ENCODE measurements at regions not wholly inside any gene's neighbourhood (a gene's known extent, or its start where the extent isn't known, plus 50 kb on each side); places are given as distances from the start of the nearest gene placed in this dataset.

DNA sequence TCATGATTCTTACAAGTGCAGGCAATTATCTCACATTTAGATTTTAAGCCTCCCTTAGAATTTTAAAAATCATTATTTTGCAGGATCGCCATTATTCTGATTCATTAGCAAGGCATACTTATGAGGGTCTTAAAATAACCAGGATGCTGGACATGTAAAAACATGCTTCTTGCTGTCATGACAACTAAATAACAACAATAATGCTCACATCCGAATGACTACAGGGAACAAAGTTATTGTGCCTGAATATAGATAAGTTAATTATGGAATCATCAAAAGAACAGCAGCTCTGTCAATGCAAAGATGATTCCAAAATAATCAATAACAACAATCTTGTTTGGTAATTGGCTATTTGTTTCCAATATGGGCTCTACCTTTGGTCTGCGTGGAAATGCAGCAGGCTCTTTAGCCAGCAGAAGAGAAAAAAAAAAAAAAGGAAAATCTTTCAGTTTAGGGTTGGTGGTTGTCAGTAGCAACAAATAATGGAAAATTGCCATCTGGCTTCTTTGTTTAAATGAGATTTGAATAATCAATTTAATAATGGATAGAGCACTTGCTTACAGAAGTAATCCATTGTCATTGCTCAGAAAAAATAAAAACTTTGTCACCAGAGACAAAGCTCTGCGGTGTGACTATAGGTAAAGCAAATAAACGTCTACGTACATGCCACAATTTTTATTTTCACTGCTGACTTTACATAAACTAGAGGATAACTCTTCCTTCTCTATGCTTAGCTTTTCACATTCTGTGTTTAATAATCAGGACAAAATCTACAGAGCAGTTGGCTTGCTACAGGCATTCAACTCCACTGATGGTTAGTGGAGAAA is 468.9 kb upstream of the TSHZ3 start:
- H3K4me3 ChIP-seq (ENCODE audit: low read depth, low read length), result no peak overlapping the region
- no peak for DNase-seq (ENCODE audit: low read depth, low spot score)
- TF ChIP-seq, protein P1, sequence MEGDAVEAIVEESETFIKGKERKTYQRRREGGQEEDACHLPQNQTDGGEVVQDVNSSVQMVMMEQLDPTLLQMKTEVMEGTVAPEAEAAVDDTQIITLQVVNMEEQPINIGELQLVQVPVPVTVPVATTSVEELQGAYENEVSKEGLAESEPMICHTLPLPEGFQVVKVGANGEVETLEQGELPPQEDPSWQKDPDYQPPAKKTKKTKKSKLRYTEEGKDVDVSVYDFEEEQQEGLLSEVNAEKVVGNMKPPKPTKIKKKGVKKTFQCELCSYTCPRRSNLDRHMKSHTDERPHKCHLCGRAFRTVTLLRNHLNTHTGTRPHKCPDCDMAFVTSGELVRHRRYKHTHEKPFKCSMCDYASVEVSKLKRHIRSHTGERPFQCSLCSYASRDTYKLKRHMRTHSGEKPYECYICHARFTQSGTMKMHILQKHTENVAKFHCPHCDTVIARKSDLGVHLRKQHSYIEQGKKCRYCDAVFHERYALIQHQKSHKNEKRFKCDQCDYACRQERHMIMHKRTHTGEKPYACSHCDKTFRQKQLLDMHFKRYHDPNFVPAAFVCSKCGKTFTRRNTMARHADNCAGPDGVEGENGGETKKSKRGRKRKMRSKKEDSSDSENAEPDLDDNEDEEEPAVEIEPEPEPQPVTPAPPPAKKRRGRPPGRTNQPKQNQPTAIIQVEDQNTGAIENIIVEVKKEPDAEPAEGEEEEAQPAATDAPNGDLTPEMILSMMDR (IDR thresholded peaks at IDR 0.05; ENCODE audit: insufficient read depth, low read length, missing control alignments), result no peak
- CTCF ChIA-PET, result no interaction called here
- POLR2A ChIA-PET, result no interaction called here

DNA sequence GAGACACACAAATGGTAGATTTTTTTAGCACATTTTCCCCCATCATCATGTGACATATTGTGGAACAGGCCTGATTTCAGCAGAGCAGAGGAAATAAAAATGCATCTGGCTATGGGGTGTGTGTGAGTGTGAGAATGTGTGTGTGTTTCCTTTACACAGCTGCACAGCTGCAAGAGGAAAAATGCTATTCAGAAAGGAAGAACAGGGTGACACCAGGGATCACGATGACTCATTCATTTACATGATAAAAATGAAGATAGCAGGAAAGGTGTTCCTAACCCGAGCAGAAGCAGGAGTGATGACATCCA is 469.5 kb upstream of the TSHZ3 start:
- TF ChIP-seq, protein P1 (IDR thresholded peaks at IDR 0.05; ENCODE audit: insufficient read depth, low read length, missing control alignments), result no peak
- DNase-seq (ENCODE audit: low read depth, low spot score), result no peak
- CTCF ChIA-PET, result interaction anchor here (0.6 kb wide), 1 partner anchor 744 kb away, joined by 3 read pairs; no protein-coding TSS in a partner anchor
- POLR2A ChIA-PET, result no interaction called here
- no peak overlapping the region for H3K4me3 ChIP-seq (ENCODE audit: low read depth, low read length)

DNA sequence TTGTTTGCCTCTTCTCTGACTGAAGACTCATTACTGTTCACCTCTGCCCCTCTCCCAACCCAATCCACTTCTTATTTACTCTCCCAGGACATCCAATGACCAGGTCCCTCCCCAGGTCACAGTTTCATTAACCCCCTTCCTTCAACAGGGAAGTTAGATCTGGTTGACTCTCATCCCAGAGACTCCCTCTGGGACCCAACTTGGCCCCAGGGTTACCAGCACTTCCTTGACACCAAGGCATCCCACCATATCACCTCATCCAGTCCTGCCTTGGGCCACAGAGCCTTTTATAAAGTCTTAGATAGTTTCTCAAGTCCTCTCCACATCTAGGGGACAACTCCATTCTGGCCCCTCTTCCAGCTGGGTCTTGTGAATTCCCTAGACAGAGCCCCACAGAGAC is 470.6 kb upstream of the TSHZ3 start:
- ChIA-PET CTCF (no interaction called here), POLR2A (no interaction called here)
- no peak for DNase-seq (ENCODE audit: low read depth, low spot score)
- no peak overlapping the region for H3K4me3 ChIP-seq (ENCODE audit: low read depth, low read length)
- TF ChIP-seq, protein P1 (IDR thresholded peaks at IDR 0.05; ENCODE audit: insufficient read depth, low read length, missing control alignments), result no peak

DNA sequence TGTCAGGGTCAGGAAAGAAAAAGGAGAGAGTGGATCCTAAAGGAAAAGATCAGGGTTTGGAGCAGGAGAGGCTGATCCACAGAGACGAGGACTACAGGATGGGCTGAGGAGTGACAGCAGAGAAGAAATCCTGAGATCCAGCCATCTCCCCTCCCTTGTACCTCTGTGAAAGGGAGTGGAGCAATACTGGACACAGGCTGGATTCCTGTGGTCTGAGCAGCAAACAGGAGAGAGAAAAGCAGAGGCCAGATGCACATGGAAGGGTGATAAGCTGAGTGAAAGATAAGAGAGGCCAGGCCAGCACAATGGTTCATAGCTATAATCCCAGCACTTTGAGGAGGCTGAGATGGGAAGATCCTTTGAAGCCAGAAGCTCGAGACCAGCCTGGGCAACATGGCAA is 472.1 kb upstream of the TSHZ3 start:
- ChIA-PET POLR2A (no interaction called here), CTCF (no interaction called here)
- DNase-seq (ENCODE audit: low read depth, low spot score), result no peak
- TF ChIP-seq, protein P1 (IDR thresholded peaks at IDR 0.05; ENCODE audit: insufficient read depth, low read length, missing control alignments), result no peak
- H3K4me3 ChIP-seq (ENCODE audit: low read depth, low read length), result no peak overlapping the region

DNA sequence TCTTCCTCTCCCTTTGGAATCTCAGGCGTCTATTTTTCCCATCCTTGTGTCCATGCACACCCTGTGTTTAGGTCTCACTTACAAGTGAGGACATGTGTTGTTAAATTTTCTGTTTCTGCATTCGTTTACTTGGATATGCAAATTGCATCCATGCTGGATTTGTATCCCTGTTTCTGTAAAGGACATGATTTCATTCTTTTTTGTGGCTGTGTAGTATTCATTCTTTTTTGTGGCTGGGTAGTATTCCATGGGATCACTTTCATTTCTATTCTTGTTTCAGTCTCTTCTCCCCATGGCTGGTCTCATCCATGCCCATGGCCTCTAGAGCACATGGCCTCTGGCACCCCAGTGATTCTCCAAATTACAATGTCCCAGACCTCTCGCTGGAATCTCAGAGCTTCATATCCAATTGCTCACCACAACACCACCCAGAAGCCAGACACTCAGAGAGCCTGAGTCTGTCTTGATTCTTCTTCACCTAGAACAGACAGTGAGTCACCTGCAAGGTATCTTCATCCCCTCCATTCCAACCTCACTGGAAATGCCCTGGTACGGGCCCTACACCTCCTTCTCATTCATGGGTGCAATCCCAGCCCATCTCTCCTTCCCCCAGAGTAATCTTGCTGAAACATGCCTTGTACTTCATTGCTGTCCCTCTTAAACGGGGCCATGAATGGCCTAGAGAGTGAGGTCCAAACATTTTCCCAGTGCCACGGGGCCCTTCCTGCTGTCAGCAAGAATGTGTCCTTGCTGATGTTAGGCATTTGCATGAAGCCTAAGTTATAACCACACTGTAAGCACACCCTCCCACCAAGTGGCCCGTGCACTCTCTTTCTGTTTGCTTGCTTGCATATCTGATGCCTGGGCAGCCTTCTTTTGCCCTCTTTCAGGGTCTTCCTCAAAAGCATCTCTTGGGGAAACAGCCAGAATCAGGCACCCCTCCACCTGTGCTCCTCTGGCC is 476.2 kb upstream of the TSHZ3 start:
- no peak overlapping the region for H3K4me3 ChIP-seq (ENCODE audit: low read depth, low read length)
- TF ChIP-seq, protein P1 (IDR thresholded peaks at IDR 0.05; ENCODE audit: insufficient read depth, low read length, missing control alignments), result no peak
- ChIA-PET CTCF (no interaction called here), POLR2A (no interaction called here)
- DNase-seq (ENCODE audit: low read depth, low spot score), result no peak

DNA sequence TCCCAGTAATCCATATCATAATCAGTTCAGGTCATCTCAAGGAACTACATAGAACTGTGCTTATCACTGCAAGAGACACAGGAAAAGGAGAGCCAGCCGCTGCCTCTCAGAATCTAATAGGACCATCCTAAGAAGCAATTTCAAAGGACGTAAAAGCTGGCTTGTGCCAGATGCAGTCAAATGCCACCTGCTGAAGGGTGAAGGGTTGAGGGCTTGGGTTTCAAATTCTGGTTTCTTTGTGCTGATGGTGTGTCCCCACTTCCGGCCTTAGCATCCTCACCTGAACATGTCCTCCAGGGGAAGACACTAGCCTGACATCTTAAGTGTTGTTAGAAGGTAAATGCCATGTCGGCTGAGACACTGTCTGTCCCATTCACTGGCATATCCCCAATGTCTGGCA is 477.1 kb upstream of the TSHZ3 start:
- ChIA-PET CTCF (no interaction called here), POLR2A (no interaction called here)
- DNase-seq (ENCODE audit: low read depth, low spot score), result no peak
- H3K4me3 ChIP-seq (ENCODE audit: low read depth, low read length), result no peak overlapping the region
- TF ChIP-seq, protein P1 (IDR thresholded peaks at IDR 0.05; ENCODE audit: insufficient read depth, low read length, missing control alignments), result no peak

Data from AG04449 (cell line).